Neural cell (in vitro differentiated cells): ENCODE measurements at regions not wholly inside any gene's neighbourhood (a gene's known extent, or its start where the extent isn't known, plus 50 kb on each side); places are given as distances from the start of the nearest gene placed in this dataset.

Experiments
- H2AFZ ChIP-seq: fragments of 200-600, 300-800 bp; sonication (generic), shearing (Covaris generic); 2 replicates; pipeline ENCODE4 v1.6.0; 2014; ENCODE audit warnings: low read depth, mild to moderate bottlenecking, antibody characterized with exemption, low read length, moderate library complexity
- H3F3A ChIP-seq: fragments of 200-600 bp; shearing (Covaris generic); 2 replicates; pipeline ENCODE4 v1.6.1; 2016; ENCODE audit warnings: mild to moderate bottlenecking, moderate library complexity, mixed read lengths, antibody characterized with exemption, low read length; ENCODE audit not compliant: insufficient read depth, poor library complexity, severe bottlenecking
- H3K27ac ChIP-seq: fragments of 200-600, 300-800 bp; sonication (generic), shearing (Covaris generic); 2 replicates; pipeline ENCODE4 v1.5.1; 2014; ENCODE audit warnings: mild to moderate bottlenecking, low read length, moderate library complexity
- H3K27me3 ChIP-seq: fragments of 300-800, 200-600 bp; sonication (generic), shearing (Covaris generic); 2 replicates; pipeline ENCODE4 v1.6.0; 2014; ENCODE audit warnings: mild to moderate bottlenecking, low read depth, low read length, moderate library complexity; ENCODE audit not compliant: insufficient read depth
- H3K36me3 ChIP-seq: fragments of 300-800, 200-600 bp; sonication (generic), shearing (Covaris generic); 2 replicates; pipeline ENCODE4 v1.5.1; 2014; ENCODE audit warnings: mild to moderate bottlenecking, antibody characterized with exemption, low read length, moderate library complexity; ENCODE audit not compliant: insufficient read depth
- H3K4me2 ChIP-seq: fragments of 300-800, 200-600 bp; sonication (generic), shearing (Covaris generic); 2 replicates; pipeline ENCODE4 v1.6.0; 2014; ENCODE audit warnings: mild to moderate bottlenecking, low read length
- H3K4me3 ChIP-seq: fragments of 300-800, 200-600 bp; sonication (generic), shearing (Covaris generic); 2 replicates; pipeline ENCODE4 v1.5.1; 2014; ENCODE audit warnings: mild to moderate bottlenecking, low read length, moderate library complexity
- H3K79me2 ChIP-seq: fragments of 200-600 bp; shearing (Covaris generic); replicated peaks from 2 replicates; pipeline ENCODE4 v1.6.0; 2014; ENCODE audit warnings: mild to moderate bottlenecking, low read length, moderate library complexity; ENCODE audit not compliant: insufficient read depth
- H3K9ac ChIP-seq: fragments of 300-800, 200-600 bp; sonication (generic), shearing (Covaris generic); 2 replicates; pipeline ENCODE4 v1.6.1; 2016; ENCODE audit warnings: mild to moderate bottlenecking, low read length, mixed read lengths
- H3K9me2 ChIP-seq: fragments of 200-600 bp; shearing (Covaris generic); 2 replicates; pipeline ENCODE4 v1.6.1; 2016; ENCODE audit warnings: mild to moderate bottlenecking, low read length, mixed read lengths; ENCODE audit not compliant: insufficient read depth
- H3K9me3 ChIP-seq: fragments of 200-600, 300-800 bp; sonication (generic), shearing (Covaris generic); 2 replicates; pipeline ENCODE4 v1.6.1; 2016; ENCODE audit warnings: mild to moderate bottlenecking, mixed run types, low read length, moderate library complexity, mixed read lengths
- H4K20me1 ChIP-seq: fragments of 200-600 bp; shearing (Covaris generic); 2 replicates; pipeline ENCODE4 v1.6.1; 2016; ENCODE audit warnings: mild to moderate bottlenecking, mixed run types; ENCODE audit not compliant: insufficient read depth
- EP300 ChIP-seq: fragments of 450-650 bp; conservative IDR thresholded peaks from 2 replicates; pipeline ENCODE4 v1.6.1; 2014; ENCODE audit warnings: antibody characterized with exemption, mild to moderate bottlenecking, moderate library complexity; ENCODE audit not compliant: poor library complexity, severe bottlenecking
- EZH2 ChIP-seq: fragments of 200-600, 300-800 bp; shearing (Covaris generic), sonication (generic); IDR thresholded peaks from 2 replicates; pipeline ENCODE4 v1.6.1; 2014; ENCODE audit warnings: antibody characterized with exemption, low read length, borderline replicate concordance, mild to moderate bottlenecking; ENCODE audit not compliant: insufficient read depth, poor library complexity, severe bottlenecking
- MXI1 ChIP-seq: fragments of 450-650 bp; conservative IDR thresholded peaks from 2 replicates; pipeline ENCODE4 v1.6.1; 2014; ENCODE audit warnings: antibody characterized with exemption, mild to moderate bottlenecking; ENCODE audit not compliant: poor library complexity, severe bottlenecking
- POLR2AphosphoS5 ChIP-seq: IDR thresholded peaks from 2 replicates; pipeline ENCODE4 v1.6.1; 2012
- RAD21 ChIP-seq: fragments of 450-650 bp; conservative IDR thresholded peaks from 2 replicates; pipeline ENCODE4 v1.6.1; 2014; ENCODE audit warnings: antibody characterized with exemption, mild to moderate bottlenecking, moderate library complexity
- REST ChIP-seq: IDR thresholded peaks from 2 replicates; pipeline ENCODE4 v1.6.1; 2012; ENCODE audit warnings: borderline replicate concordance
- SMC3 ChIP-seq: fragments of 450-650 bp; conservative IDR thresholded peaks from 2 replicates; pipeline ENCODE4 v1.6.1; 2014; ENCODE audit warnings: antibody characterized with exemption, mild to moderate bottlenecking, moderate library complexity; ENCODE audit not compliant: poor library complexity
- TAF1 ChIP-seq: IDR thresholded peaks from 2 replicates; pipeline ENCODE4 v1.6.1; 2012; ENCODE audit warnings: low read depth
- TF ChIP-seq, protein P1 (sequence below): fragments of 450-650 bp; IDR thresholded peaks from 2 replicates; pipeline ENCODE4 v1.5.1; 2014; ENCODE audit warnings: antibody characterized with exemption, mild to moderate bottlenecking, moderate library complexity; ENCODE audit not compliant: poor library complexity, severe bottlenecking

- H3K9me2 ChIP-seq = no peaks in the 10 kb centered on the region
- H3F3A ChIP-seq = no peaks in the 10 kb centered on the region
- no peaks in the 10 kb centered on the region for H3K9me3 ChIP-seq
- no peaks in the 10 kb centered on the region for H3K79me2 ChIP-seq
- no peak overlapping the region for H3K4me3 ChIP-seq
- no peak overlapping the region for H3K9ac ChIP-seq
- H3K36me3 ChIP-seq = no peaks in the 10 kb centered on the region
- TF ChIP-seq EP300 = no peak
- no peak for TF ChIP-seq RAD21
- no peak for TF ChIP-seq TAF1
- no peak for TF ChIP-seq POLR2AphosphoS5
- TF ChIP-seq REST = no peak
- TF ChIP-seq MXI1 = no peak
- TF ChIP-seq SMC3 = no peak
- no peak for TF ChIP-seq EZH2
- TF ChIP-seq, protein P1, sequence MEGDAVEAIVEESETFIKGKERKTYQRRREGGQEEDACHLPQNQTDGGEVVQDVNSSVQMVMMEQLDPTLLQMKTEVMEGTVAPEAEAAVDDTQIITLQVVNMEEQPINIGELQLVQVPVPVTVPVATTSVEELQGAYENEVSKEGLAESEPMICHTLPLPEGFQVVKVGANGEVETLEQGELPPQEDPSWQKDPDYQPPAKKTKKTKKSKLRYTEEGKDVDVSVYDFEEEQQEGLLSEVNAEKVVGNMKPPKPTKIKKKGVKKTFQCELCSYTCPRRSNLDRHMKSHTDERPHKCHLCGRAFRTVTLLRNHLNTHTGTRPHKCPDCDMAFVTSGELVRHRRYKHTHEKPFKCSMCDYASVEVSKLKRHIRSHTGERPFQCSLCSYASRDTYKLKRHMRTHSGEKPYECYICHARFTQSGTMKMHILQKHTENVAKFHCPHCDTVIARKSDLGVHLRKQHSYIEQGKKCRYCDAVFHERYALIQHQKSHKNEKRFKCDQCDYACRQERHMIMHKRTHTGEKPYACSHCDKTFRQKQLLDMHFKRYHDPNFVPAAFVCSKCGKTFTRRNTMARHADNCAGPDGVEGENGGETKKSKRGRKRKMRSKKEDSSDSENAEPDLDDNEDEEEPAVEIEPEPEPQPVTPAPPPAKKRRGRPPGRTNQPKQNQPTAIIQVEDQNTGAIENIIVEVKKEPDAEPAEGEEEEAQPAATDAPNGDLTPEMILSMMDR = no peak
- H3K27me3 ChIP-seq = no peaks in the 10 kb centered on the region
- H3K27ac ChIP-seq = no peak overlapping the region
- no peaks in the 10 kb centered on the region for H4K20me1 ChIP-seq
- no peak overlapping the region for H3K4me2 ChIP-seq
- H2AFZ ChIP-seq = no peak overlapping the region
Measured at GRCh38 chr5:18379189-18379588, 744.9 kb downstream of the TAF11L14 start.

GRCh38 chr5:18380729-18381362 is 746.6 kb downstream of the TAF11L14 start:
- Histone ChIP-seq H3K9ac (no peak overlapping the region), H3K27ac (no peak overlapping the region), H3K79me2 (no peaks in the 10 kb centered on the region), H3K4me2 (no peak overlapping the region), H3K9me2 (no peaks in the 10 kb centered on the region), H3K9me3 (no peaks in the 10 kb centered on the region), H3K27me3 (no peaks in the 10 kb centered on the region), H3K4me3 (no peak overlapping the region), H3F3A (no peaks in the 10 kb centered on the region), H4K20me1 (no peaks in the 10 kb centered on the region), H2AFZ (no peak overlapping the region), H3K36me3 (no peaks in the 10 kb centered on the region)
- TF ChIP-seq RAD21 = no peak
- TF ChIP-seq EZH2 = no peak
- no peak for TF ChIP-seq TAF1
- TF ChIP-seq REST = no peak
- no peak for TF ChIP-seq MXI1
